HepG2 (cell line): ENCODE measurements at regions not wholly inside any gene's neighbourhood (a gene's known extent, or its start where the extent isn't known, plus 50 kb on each side); places are given as distances from the start of the nearest gene placed in this dataset.

Source experiments
- ATAC-seq: fragments of 200-7000 bp; cut with Tn5 transposase; 3 replicates; pipeline ENCODE4 v1.9.1; 2020; ENCODE audit warnings: mild to moderate bottlenecking, moderate library complexity
- BruUV-seq: library from RNA; stranded (reverse); fragments of 400-500 nt; replicated peaks from 2 replicates; lab custom pipeline; 2021; lab: Mats Ljungman, UMichigan
- CTCF ChIA-PET: fragments of 300-600 bp; formaldehyde crosslinking; extraction: SDS; loops from one replicate; lab custom pipeline; 2021; ENCODE audit warnings: low total read pairs, inconsistent platforms, low intra/inter-chr PET ratio; lab: Yijun Ruan, JAX
- POLR2A ChIA-PET: fragments of 350-600 bp; sonication (Branson Sonifier 250); formaldehyde crosslinking; loops from one replicate; lab custom pipeline; 2020; ENCODE audit warnings: antibody characterized with exemption, inconsistent platforms; lab: Yijun Ruan, JAX
- DNase-seq: peaks from one replicate; pipeline ENCODE4 v3.0.0-alpha.2; 2015; ENCODE audit warnings: low spot score
- FAIRE-seq: peaks from 3 replicates; lab custom pipeline; 2011; peaks lifted over from hg19 to GRCh38; lab: Jason Lieb, UNC
- H2AFZ ChIP-seq: one replicate; pipeline ENCODE4 v1.6.1; 2011; ENCODE audit warnings: low read length, inconsistent platforms
- H3K27ac ChIP-seq: fragments of 300-600 bp; 3 replicates; pipeline ENCODE4 v1.8.0; 2011; ENCODE audit warnings: mixed run types, mild to moderate bottlenecking, mixed read lengths, low read length, inconsistent platforms; ENCODE audit not compliant: insufficient read depth; ENCODE audit errors: extremely low read length
- H3K27me3 ChIP-seq, 2 experiments: fragments of 200-600 bp in 1 of 2; 2 replicates in 1 of 2; 3 replicates in 1 of 2; pipeline versions ENCODE4 v1.6.0 to v1.8.0; 2011; ENCODE audit warnings: low read length in 2 of 2, mild to moderate bottlenecking in 2 of 2, moderate library complexity in 2 of 2, inconsistent platforms in 1 of 2; ENCODE audit not compliant: insufficient read depth in 2 of 2, control insufficient read depth in 1 of 2
- H3K36me3 ChIP-seq, 2 experiments: fragments of 200-600 bp in 1 of 2; replicated peaks in 1 of 2; 2 replicates in 1 of 2; 3 replicates in 1 of 2; pipeline versions ENCODE4 v1.5.1 to v1.8.0; 2011; ENCODE audit warnings: low read length in 2 of 2, inconsistent platforms in 1 of 2; ENCODE audit not compliant: insufficient read depth in 2 of 2, control insufficient read depth in 1 of 2
- H3K4me1 ChIP-seq: 2 replicates; pipeline ENCODE4 v1.5.1; 2012; ENCODE audit warnings: low read length, inconsistent platforms; ENCODE audit not compliant: insufficient read depth
- H3K4me2 ChIP-seq: 2 replicates; pipeline ENCODE4 v1.6.0; 2011; ENCODE audit warnings: low read depth, low read length, inconsistent platforms
- H3K4me3 ChIP-seq, 3 experiments: fragments of 200-600 bp in 1 of 3; sonication (generic), shearing (Covaris generic) in 1 of 3; replicated peaks in 1 of 3; 2 replicates each; pipeline ENCODE4 v1.5.1; 2011 to 2016; ENCODE audit warnings: low read length in 3 of 3, inconsistent platforms in 2 of 3, low read depth in 2 of 3, mild to moderate bottlenecking in 2 of 3, control low read depth in 1 of 3, mixed read lengths in 1 of 3; ENCODE audit not compliant: insufficient read depth in 1 of 3
- H3K79me2 ChIP-seq: one replicate; pipeline ENCODE4 v1.6.1; 2011; ENCODE audit warnings: low read length, inconsistent platforms; ENCODE audit not compliant: insufficient read depth
- H3K9ac ChIP-seq: 2 replicates; pipeline ENCODE4 v1.6.0; 2011; ENCODE audit warnings: mild to moderate bottlenecking, low read depth, low read length, inconsistent platforms; ENCODE audit not compliant: insufficient read depth
- H3K9me3 ChIP-seq: 2 replicates; pipeline ENCODE4 v1.5.1; 2012; ENCODE audit warnings: mild to moderate bottlenecking, low read length
- H4K20me1 ChIP-seq: 2 replicates; pipeline ENCODE4 v1.6.0; 2011; ENCODE audit warnings: inconsistent platforms, mild to moderate bottlenecking, low read length, moderate library complexity; ENCODE audit not compliant: insufficient read depth
- FOSL1 ChIP-seq: sonication (generic); formaldehyde crosslinking; IDR thresholded peaks from 2 replicates; pipeline ENCODE4 v1.9.0; 2021; ENCODE audit warnings: missing genetic modification reagents, borderline replicate concordance
- MAFF ChIP-seq: IDR thresholded peaks from 2 replicates; pipeline ENCODE4 v1.6.1; 2011; ENCODE audit warnings: low read depth, low read length, improper control_type of control experiment
- MAFK ChIP-seq, 2 experiments: IDR thresholded peaks in 1 of 2; conservative IDR thresholded peaks in 1 of 2; 2 replicates each; pipeline ENCODE4 v1.6.1; 2011; ENCODE audit warnings: improper control_type of control experiment in 2 of 2, low read length in 2 of 2
- MLLT10 ChIP-seq: sonication (generic); formaldehyde crosslinking; IDR thresholded peaks from 2 replicates; pipeline ENCODE4 v1.4.0; 2020; ENCODE audit warnings: missing genetic modification reagents
- NFE2L1 ChIP-seq: sonication (generic); formaldehyde crosslinking; IDR thresholded peaks from 2 replicates; pipeline ENCODE4 v1.4.0; 2020; ENCODE audit warnings: missing genetic modification reagents, mild to moderate bottlenecking, borderline replicate concordance
- PHF21A ChIP-seq: sonication (generic); formaldehyde crosslinking; IDR thresholded peaks from 2 replicates; pipeline ENCODE4 v1.5.0; 2020; ENCODE audit warnings: mild to moderate bottlenecking, missing genetic modification reagents
- ZSCAN29 ChIP-seq: sonication (generic); formaldehyde crosslinking; conservative IDR thresholded peaks from 2 replicates; pipeline ENCODE4 v1.4.0; 2020; ENCODE audit warnings: mild to moderate bottlenecking, missing genetic modification reagents
- WGBS: methylation state at CpG from one replicate; pipeline ENCODE4 v1.1.6; 2017; ENCODE audit warnings: low lambda C conversion rate; 5-methylcytosine and 5-hydroxymethylcytosine counted together
- in situ Hi-C: cut with HindIII; loops from 2 replicates; pipeline ENCODE4 v1.10.0; 2017; ENCODE audit warnings: low pct_unique_long_range_greater_than_20kb; ENCODE audit not compliant: extremely low pct_ligation_motif_present
- intact Hi-C: fragments of 100-400 bp; cut with micrococcal nuclease; formaldehyde crosslinking; loops from one replicate; pipeline ENCODE4 v1.10.0; 2022; ENCODE audit not compliant: unreplicated experiment
- TF ChIP-seq, protein P1 (sequence below): sonication (generic); formaldehyde crosslinking; IDR thresholded peaks from 2 replicates; pipeline ENCODE4 v1.4.0; 2020; ENCODE audit warnings: mild to moderate bottlenecking, missing genetic modification reagents
- TF ChIP-seq, protein P2 (sequence below): sonication (generic); formaldehyde crosslinking; IDR thresholded peaks from 2 replicates; pipeline ENCODE4 v1.9.0; 2021; ENCODE audit warnings: missing genetic modification reagents, mild to moderate bottlenecking, borderline replicate concordance

DNA sequence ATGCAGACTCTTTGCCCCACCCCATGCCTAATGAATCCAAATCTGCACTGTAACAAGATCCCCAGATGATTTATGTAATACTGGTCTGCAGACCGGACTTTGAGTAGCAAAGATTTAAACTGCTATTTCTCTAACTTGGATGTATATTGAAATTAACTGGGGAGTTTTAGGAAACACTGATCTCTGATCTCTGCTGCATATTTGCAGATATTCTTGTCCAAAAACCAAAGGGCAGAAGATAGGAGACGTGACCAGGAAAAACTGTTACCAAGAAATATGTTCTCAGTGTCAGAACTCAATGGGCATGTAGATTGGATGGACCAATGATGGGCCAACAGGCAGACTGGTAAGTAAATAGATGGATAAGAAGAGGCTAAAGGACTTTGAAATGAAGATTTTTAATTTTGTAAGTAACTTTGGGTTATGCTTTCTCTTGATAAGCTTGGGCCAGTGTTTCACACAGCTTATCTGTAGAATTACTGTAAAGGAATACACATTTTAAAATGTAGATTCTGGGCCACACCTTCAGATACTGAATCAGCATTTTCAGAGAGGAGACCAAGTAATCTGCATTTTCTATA is 64.5 kb upstream of the TP63 start:
- ATAC-seq: no peak
- no peak overlapping the region for H3K27ac ChIP-seq
- H3K27me3 ChIP-seq: no peaks in the 10 kb centered on the region
- BruUV-seq: no TSS peak
- no peaks in the 10 kb centered on the region for H3K9me3 ChIP-seq
- no peaks in the 10 kb centered on the region for H3K4me1 ChIP-seq
- H3K4me3 ChIP-seq: no peak overlapping the region
- no peak for FAIRE-seq
- H3K9ac ChIP-seq: no peak overlapping the region
- no peak overlapping the region for H2AFZ ChIP-seq
- intact Hi-C loops: no loop called here
- ChIA-PET CTCF (no interaction called here), POLR2A (no interaction called here)
- DNase-seq: no peak
- H3K4me2 ChIP-seq: no peak overlapping the region
- TF ChIP-seq MAFK (conservative IDR thresholded peaks at IDR 0.05 in 1 of 2, IDR thresholded peaks at IDR 0.05 in 1 of 2; ENCODE audit: low read length in 2 of 2) (peak; percentile 33 to 50; a peak in 3 of 4 replicates), MLLT10 (no peak), MAFF (peak; percentile 22; the same call in 1 of the 2 replicates)
- in situ Hi-C loops: no loop called here
- no peaks in the 10 kb centered on the region for H4K20me1 ChIP-seq
- 5% methylated on average over 2 of the region's 2 CpGs for WGBS
- no peaks in the 10 kb centered on the region for H3K79me2 ChIP-seq
- H3K36me3 ChIP-seq: no peaks in the 10 kb centered on the region

DNA sequence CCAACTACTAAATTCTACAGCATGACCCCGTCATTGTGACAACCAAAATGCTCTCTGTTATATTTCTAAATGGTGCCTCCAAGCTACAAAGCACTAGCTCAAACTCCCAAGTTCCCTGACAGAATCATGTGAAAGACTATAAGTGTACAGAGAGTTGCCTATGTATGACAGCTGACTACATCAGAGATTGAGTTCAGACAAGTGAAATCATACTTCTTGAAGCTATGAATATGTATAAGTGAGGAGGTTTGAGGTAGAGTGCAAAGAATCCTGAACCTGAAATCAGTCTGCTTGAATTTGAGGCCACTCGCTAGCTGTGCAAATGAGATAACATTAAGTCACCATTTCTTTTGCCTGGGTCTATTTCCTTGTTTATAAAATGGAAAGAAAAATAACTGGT is 63.9 kb upstream of the TP63 start:
- Histone ChIP-seq H3K36me3 (no peaks in the 10 kb centered on the region), H3K4me3 (no peak overlapping the region), H4K20me1 (no peaks in the 10 kb centered on the region), H3K4me1 (no peaks in the 10 kb centered on the region), H3K79me2 (no peaks in the 10 kb centered on the region), H3K27ac (no peak overlapping the region), H3K9ac (no peak overlapping the region), H3K4me2 (no peak overlapping the region), H3K27me3 (no peaks in the 10 kb centered on the region), H2AFZ (no peak overlapping the region), H3K9me3 (no peaks in the 10 kb centered on the region)
- in situ Hi-C loops: no loop called here
- 14% methylated on average over 2 of the region's 2 CpGs for WGBS
- DNase-seq: no peak
- no peak for ATAC-seq
- BruUV-seq: no TSS peak
- no peak for FAIRE-seq
- intact Hi-C loops: no loop called here
- ChIA-PET POLR2A (no interaction called here), CTCF (no interaction called here)
- TF ChIP-seq, protein P1, sequence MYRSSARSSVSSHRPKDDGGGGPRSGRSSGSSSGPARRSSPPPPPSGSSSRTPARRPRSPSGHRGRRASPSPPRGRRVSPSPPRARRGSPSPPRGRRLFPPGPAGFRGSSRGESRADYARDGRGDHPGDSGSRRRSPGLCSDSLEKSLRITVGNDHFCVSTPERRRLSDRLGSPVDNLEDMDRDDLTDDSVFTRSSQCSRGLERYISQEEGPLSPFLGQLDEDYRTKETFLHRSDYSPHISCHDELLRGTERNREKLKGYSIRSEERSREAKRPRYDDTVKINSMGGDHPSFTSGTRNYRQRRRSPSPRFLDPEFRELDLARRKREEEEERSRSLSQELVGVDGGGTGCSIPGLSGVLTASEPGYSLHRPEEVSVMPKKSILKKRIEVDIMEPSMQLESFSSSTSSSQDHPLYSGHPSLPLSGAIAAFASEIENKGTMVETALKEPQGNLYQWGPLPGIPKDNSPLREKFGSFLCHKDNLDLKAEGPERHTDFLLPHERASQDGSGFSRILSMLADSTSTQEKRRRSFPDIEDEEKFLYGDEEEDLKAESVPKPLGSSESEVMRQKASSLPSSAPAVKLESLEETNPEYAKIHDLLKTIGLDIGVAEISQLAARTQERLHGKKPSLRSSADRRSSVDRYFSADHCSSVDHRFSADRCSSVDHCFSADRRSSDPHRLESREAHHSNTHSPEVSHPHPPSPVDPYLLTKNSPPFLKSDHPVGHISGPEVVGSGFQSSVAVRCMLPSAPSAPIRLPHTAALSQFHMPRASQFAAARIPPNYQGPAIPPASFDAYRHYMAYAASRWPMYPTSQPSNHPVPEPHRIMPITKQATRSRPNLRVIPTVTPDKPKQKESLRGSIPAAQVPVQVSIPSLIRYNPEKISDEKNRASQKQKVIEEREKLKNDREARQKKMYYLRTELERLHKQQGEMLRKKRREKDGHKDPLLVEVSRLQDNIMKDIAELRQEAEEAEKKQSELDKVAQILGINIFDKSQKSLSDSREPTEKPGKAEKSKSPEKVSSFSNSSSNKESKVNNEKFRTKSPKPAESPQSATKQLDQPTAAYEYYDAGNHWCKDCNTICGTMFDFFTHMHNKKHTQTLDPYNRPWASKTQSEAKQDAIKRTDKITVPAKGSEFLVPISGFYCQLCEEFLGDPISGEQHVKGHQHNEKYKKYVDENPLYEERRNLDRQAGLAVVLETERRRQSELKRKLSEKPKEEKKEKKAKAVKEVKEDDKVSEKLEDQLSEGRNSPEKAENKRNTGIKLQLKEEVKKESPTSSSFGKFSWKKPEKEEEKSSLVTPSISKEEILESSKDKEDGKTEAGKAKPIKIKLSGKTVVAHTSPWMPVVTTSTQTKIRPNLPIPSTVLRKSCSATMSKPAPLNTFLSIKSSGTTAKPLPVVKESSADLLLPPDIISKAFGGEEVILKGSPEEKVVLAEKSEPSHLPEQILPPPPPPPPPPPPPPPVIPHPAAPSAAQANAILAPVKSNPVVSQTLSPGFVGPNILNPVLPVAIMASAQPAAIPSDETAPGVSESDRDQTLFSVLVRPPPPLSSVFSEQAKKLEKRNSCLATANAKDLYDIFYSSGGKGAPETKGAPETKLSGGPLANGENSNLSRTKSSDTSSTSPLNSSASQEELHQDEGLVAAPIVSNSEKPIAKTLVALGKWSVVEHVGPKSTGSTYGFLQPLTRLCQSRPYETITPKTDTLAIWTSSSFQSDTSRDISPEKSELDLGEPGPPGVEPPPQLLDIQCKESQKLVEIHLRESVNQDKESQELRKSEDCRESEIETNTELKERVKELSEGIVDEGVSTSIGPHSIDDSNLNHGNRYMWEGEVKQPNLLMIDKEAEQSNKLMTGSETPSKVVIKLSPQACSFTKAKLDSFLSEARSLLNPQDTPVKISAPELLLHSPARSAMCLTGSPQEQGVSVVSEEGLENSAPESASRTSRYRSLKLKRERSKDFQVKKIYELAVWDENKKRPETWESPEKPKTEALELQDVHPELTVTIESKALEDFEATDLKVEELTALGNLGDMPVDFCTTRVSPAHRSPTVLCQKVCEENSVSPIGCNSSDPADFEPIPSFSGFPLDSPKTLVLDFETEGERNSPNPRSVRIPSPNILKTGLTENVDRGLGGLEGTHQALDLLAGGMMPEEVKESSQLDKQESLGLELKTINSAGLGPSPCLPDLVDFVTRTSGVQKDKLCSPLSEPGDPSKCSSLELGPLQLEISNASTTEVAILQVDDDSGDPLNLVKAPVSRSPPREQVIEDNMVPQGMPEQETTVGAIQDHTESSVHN: no peak
- TF ChIP-seq ZSCAN29: no peak
- no peak for TF ChIP-seq PHF21A (CRISPR knock-in tag)
- TF ChIP-seq, protein P2, sequence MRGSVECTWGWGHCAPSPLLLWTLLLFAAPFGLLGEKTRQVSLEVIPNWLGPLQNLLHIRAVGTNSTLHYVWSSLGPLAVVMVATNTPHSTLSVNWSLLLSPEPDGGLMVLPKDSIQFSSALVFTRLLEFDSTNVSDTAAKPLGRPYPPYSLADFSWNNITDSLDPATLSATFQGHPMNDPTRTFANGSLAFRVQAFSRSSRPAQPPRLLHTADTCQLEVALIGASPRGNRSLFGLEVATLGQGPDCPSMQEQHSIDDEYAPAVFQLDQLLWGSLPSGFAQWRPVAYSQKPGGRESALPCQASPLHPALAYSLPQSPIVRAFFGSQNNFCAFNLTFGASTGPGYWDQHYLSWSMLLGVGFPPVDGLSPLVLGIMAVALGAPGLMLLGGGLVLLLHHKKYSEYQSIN (CRISPR knock-in tag): no peak
- TF ChIP-seq NFE2L1: no peak
- no peak for TF ChIP-seq FOSL1 (CRISPR knock-in tag)
